ENCODE measurements at regions not wholly inside any gene's neighbourhood (a gene's known extent, or its start where the extent isn't known, plus 50 kb on each side); places are given as distances from the start of the nearest gene placed in this dataset.
"Not testable (repeated sequence)": the region's sequence is repeated elsewhere in the genome, so short reads cannot be mapped to it uniquely, and the experiment has no call there.

- no peaks in the 10 kb centered on the region for H3K9me3 ChIP-seq
- H3K4me3 ChIP-seq (ENCODE audit: low read depth, low read length) = no peak overlapping the region
- TF ChIP-seq CTCF (IDR thresholded peaks at IDR 0.05; ENCODE audit: low read depth, low read length) = no peak
- no peak for DNase-seq
- no peaks in the 10 kb centered on the region for H3K4me1 ChIP-seq
- H3K27me3 ChIP-seq = no peaks in the 10 kb centered on the region
- no peaks in the 10 kb centered on the region for H3K36me3 ChIP-seq
Observed at GRCh38 chr5:37951946-37952721, 112.3 kb upstream of the GDNF start.

GRCh38 chr5:37950436-37950835 is 110.6 kb upstream of the GDNF start:
- no peaks in the 10 kb centered on the region for H3K36me3 ChIP-seq
- H3K4me1 ChIP-seq = no peaks in the 10 kb centered on the region
- no peaks in the 10 kb centered on the region for H3K9me3 ChIP-seq
- H3K4me3 ChIP-seq (ENCODE audit: low read depth, low read length) = no peak overlapping the region
- no peaks in the 10 kb centered on the region for H3K27me3 ChIP-seq
- TF ChIP-seq CTCF (IDR thresholded peaks at IDR 0.05; ENCODE audit: low read depth, low read length) = no peak
- no peak for DNase-seq

- Histone ChIP-seq H3K4me1 (no peaks in the 10 kb centered on the region), H3K9me3 (no peaks in the 10 kb centered on the region), H3K27me3 (no peaks in the 10 kb centered on the region), H3K4me3 (ENCODE audit: low read depth, low read length) (no peak overlapping the region), H3K36me3 (no peaks in the 10 kb centered on the region)
- TF ChIP-seq CTCF (IDR thresholded peaks at IDR 0.05; ENCODE audit: low read depth, low read length) = no peak
- DNase-seq = no peak
Observed at GRCh38 chr5:37945446-37945845, 105.6 kb upstream of the GDNF start.

GRCh38 chr5:37943136-37943535 is 103.3 kb upstream of the GDNF start:
- not testable (repeated sequence) for H3K4me3 ChIP-seq (ENCODE audit: low read depth, low read length); DNase-seq; H3K9me3 ChIP-seq; H3K27me3 ChIP-seq; H3K36me3 ChIP-seq; H3K4me1 ChIP-seq

GRCh38 chr5:37940931-37941623 is 101.2 kb upstream of the GDNF start:
- no peaks in the 10 kb centered on the region for H3K36me3 ChIP-seq
- no peaks in the 10 kb centered on the region for H3K27me3 ChIP-seq
- TF ChIP-seq CTCF (IDR thresholded peaks at IDR 0.05; ENCODE audit: low read depth, low read length) = no peak
- H3K4me1 ChIP-seq = peaks cover 3% of the 10 kb centered on the region; the same call in 1 of the 2 replicates
- no peak for DNase-seq
- H3K9me3 ChIP-seq = no peaks in the 10 kb centered on the region
- H3K4me3 ChIP-seq (ENCODE audit: low read depth, low read length) = no peak overlapping the region

- H3K4me3 ChIP-seq (ENCODE audit: low read depth, low read length) = no peak overlapping the region
- H3K36me3 ChIP-seq = no peaks in the 10 kb centered on the region
- TF ChIP-seq CTCF (IDR thresholded peaks at IDR 0.05; ENCODE audit: low read depth, low read length) = no peak
- no peaks in the 10 kb centered on the region for H3K9me3 ChIP-seq
- DNase-seq = no peak
- peaks cover 3% of the 10 kb centered on the region; the same call in 1 of the 2 replicates for H3K4me1 ChIP-seq
- no peaks in the 10 kb centered on the region for H3K27me3 ChIP-seq
Observed at GRCh38 chr5:37938861-37939260, 99.0 kb upstream of the GDNF start.
